Fibroblast of villous mesenchyme (primary cell): ENCODE measurements at regions not wholly inside any gene's neighbourhood (a gene's known extent, or its start where the extent isn't known, plus 50 kb on each side); places are given as distances from the start of the nearest gene placed in this dataset.
A peak's percentile ranks its signal among the peaks of the same experiment; 100 is the strongest.

Experiments
- DNase-seq: peaks from one replicate; pipeline ENCODE4 v3.0.0-alpha.2; 2010; ENCODE audit warnings: low read depth
- H3K4me3 ChIP-seq: 2 replicates; pipeline ENCODE4 v1.5.1; 2011; ENCODE audit warnings: low read depth, mild to moderate bottlenecking, low read length
- TF ChIP-seq, protein P1 (sequence below): IDR thresholded peaks from 2 replicates; pipeline ENCODE4 v1.5.1; 2012; ENCODE audit warnings: low read depth, mild to moderate bottlenecking, low read length; ENCODE audit not compliant: insufficient read depth

DNA sequence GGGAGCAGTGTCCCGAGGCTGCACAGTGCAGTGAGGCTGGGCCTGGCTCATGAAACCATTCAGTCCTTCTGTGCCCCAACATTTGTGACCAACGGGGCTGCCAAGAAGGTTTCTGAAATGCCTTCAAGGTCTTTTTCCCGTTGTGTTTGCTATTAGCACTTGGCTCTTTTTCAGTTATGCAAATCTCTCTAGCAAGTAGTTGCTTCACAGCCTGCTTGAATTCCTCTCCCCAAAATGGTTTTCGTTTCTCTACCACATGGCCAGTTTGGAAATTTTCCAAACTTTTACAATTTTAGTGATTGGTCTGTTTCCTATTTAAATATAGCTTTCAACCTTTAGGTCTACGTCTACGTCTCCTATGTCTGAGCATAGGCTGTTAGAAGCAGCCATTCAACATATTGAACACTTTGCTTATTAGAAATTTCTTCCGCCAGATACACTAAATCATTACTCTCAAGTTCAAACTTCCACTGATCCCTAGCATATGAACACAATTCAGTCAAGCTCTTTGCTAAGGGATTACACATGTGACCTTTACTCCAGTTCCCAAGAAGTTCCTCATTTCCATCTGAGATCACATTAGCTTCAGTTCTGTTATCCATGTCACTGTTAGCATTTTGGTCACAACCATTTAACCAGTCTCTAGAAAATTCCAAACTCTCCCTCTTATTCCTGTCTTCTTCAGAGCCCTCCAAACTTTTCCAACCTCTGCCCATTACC lies 901.8 kb downstream of the GLUD2 start:
- TF ChIP-seq, protein P1, sequence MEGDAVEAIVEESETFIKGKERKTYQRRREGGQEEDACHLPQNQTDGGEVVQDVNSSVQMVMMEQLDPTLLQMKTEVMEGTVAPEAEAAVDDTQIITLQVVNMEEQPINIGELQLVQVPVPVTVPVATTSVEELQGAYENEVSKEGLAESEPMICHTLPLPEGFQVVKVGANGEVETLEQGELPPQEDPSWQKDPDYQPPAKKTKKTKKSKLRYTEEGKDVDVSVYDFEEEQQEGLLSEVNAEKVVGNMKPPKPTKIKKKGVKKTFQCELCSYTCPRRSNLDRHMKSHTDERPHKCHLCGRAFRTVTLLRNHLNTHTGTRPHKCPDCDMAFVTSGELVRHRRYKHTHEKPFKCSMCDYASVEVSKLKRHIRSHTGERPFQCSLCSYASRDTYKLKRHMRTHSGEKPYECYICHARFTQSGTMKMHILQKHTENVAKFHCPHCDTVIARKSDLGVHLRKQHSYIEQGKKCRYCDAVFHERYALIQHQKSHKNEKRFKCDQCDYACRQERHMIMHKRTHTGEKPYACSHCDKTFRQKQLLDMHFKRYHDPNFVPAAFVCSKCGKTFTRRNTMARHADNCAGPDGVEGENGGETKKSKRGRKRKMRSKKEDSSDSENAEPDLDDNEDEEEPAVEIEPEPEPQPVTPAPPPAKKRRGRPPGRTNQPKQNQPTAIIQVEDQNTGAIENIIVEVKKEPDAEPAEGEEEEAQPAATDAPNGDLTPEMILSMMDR: no peak
- no peak for DNase-seq
- no peak overlapping the region for H3K4me3 ChIP-seq

DNA sequence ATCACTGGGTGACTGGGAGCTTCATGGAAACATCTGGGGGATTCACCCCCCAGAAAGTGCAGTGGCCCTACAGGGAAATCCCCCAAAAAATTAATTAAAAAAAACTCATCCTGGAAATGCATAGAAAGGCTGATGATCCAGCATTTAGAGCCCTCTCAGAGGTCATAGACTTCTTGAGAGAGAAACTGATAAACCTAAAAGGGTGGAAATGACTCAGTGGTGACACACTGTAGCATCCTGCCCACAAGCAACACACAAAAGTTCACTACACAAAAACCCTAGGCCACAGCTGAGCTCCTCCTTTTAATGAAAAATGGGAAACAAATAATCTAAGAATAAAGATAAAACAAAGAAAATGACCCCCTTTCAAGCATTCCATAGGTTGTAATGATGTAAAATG lies 911.5 kb downstream of the GLUD2 start:
- TF ChIP-seq, protein P1: no peak
- DNase-seq: no peak
- no peak overlapping the region for H3K4me3 ChIP-seq

DNA sequence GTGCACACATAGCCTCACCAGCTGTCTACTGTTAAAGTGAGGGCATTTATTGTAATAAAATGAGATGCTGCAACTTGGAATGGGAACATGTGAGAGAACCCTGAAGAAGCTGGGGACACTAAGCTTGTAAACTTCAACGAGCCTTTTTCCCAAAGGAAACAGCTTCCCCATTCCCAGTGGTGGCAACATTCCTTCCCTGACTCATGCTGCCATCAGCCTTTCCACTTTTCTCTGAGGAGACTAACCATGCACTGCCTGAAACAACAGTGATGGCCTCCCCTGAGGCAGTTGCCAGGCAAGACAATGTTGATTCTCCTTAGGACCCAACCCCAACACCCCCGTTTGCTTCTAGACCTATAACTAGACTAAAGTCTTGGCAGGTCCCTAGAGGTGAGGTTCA lies 928.3 kb downstream of the GLUD2 start:
- H3K4me3 ChIP-seq: no peak overlapping the region
- TF ChIP-seq, protein P1: no peak
- no peak for DNase-seq

DNA sequence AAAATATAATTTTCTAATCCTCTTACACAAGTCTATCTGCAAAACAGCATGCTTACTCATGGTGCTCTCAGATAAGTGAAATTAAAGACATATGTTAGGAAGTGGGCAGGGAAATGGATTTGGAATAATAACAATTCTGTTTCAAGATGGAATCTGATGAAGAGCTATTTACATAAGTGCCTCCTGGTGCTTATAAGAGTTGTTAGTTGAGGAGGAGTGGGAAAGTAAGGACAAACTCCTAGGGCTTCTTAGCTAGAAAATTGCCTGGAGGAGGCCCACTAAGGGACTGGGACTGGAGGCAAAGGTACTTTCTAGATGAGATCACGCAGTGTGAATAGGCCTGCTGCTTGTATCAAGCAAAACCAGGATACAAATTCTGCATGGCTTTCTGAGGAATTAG lies 939.8 kb downstream of the GLUD2 start:
- H3K4me3 ChIP-seq: no peak overlapping the region
- TF ChIP-seq, protein P1: no peak
- peak; percentile 63 for DNase-seq

DNA sequence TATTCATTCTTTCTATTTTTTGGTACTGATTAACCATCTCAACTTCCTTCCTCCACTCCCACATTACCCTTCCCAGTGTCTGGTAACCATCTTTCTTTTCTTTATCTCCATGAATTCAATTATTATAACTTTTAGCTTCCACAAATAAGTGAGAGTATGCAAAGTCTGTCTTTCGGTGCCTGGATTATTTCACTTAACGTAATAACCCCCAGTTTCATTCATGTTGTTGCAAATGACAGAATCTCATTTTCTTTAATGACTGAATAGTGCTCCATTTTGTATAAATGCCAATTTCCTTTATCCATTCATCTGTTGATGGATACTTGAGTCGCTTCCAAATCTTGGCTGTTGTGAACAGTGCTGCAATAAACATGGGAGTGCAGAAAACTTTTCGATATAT lies 940.4 kb downstream of the GLUD2 start:
- no peak for DNase-seq

DNA sequence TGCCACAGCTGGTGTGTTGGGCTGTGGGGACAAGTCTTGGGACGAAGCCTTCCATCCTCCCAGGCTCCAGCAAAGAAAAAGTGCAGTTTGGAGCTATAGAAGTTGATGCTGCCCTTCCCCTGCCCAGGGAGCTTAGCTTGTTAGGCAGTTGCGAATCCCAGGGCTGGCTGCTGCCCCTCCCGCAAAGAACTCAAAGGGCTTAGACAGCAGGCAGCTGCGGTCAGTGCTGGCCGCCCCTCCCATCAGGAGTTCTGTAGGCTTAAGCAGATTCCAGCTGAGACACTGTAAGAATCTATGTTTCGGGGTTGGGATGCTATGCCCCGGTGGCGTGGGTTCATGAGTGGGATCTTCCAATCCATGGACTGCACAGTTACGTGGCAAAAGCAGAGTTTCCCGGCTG lies 956.7 kb downstream of the GLUD2 start:
- no peak for DNase-seq
- TF ChIP-seq, protein P1: no peak
- no peak overlapping the region for H3K4me3 ChIP-seq

More for the DNA sequence above, 940.4 kb downstream of the GLUD2 start:
- H3K4me3 ChIP-seq: no peak overlapping the region
- TF ChIP-seq, protein P1: no peak

DNA sequence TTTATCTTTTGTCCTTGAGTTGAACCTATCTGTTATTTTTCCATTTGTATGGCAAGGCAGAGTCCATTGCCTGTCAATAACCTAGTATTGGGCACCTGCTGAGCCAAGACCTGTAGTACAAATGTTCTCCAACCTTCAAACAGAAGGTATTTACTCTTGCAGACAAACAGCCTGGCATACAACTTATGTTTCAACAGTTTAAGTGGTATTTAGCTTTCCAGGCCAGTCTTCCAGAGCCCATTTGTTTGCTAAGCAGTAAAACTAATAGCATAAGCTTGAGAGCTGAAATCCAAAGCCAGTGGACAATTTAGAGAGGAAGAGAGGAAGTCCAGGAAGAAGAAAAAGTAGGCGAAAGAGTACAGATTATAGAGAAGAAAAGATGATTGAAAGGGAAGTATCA lies 979.3 kb downstream of the GLUD2 start:
- DNase-seq: no peak
- TF ChIP-seq, protein P1: no peak
- no peak overlapping the region for H3K4me3 ChIP-seq
